PC-9 (cell line): ENCODE measurements at regions not wholly inside any gene's neighbourhood (a gene's known extent, or its start where the extent isn't known, plus 50 kb on each side); places are given as distances from the start of the nearest gene placed in this dataset.
"Not testable (repeated sequence)": the region's sequence is repeated elsewhere in the genome, so short reads cannot be mapped to it uniquely, and the experiment has no call there.

ENCODE experiments used
- EZH2 ChIP-seq: fragments of 200-600 bp; sonication (generic); IDR thresholded peaks from 2 replicates; pipeline ENCODE4 v1.8.0; 2017; ENCODE audit warnings: antibody characterized with exemption, low read depth
- TF ChIP-seq, protein P1 (sequence below): fragments of 200-600 bp; sonication (generic); conservative IDR thresholded peaks from 2 replicates; pipeline ENCODE4 v1.6.1; 2017; ENCODE audit warnings: mixed run types, antibody characterized with exemption, mild to moderate bottlenecking, moderate library complexity

DNA sequence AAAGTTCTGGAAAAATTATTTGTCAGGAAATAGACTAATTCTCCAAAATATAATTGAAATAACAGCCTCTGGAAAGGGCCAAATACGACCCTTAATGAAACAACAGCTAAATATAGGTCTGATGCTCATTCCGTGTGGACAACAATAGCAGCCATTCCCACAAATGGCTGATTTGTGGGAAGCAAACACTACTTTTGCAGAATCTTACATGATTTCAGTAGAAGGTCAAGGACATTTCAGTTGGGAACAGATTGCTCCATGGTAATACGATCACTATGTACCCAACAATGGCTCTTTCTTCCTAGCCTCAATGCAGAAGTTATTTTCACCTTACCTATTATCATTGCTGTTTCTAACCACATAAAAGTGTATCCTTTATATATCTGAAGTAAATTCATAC, 1859.9 kb downstream of the FOXD4L5 start:
- TF ChIP-seq, protein P1, sequence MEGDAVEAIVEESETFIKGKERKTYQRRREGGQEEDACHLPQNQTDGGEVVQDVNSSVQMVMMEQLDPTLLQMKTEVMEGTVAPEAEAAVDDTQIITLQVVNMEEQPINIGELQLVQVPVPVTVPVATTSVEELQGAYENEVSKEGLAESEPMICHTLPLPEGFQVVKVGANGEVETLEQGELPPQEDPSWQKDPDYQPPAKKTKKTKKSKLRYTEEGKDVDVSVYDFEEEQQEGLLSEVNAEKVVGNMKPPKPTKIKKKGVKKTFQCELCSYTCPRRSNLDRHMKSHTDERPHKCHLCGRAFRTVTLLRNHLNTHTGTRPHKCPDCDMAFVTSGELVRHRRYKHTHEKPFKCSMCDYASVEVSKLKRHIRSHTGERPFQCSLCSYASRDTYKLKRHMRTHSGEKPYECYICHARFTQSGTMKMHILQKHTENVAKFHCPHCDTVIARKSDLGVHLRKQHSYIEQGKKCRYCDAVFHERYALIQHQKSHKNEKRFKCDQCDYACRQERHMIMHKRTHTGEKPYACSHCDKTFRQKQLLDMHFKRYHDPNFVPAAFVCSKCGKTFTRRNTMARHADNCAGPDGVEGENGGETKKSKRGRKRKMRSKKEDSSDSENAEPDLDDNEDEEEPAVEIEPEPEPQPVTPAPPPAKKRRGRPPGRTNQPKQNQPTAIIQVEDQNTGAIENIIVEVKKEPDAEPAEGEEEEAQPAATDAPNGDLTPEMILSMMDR = not testable (repeated sequence)
- TF ChIP-seq EZH2 = not testable (repeated sequence)
